ENCODE measurements at regions not wholly inside any gene's neighbourhood (a gene's known extent, or its start where the extent isn't known, plus 50 kb on each side); places are given as distances from the start of the nearest gene placed in this dataset.
A peak's percentile ranks its signal among the peaks of the same experiment; 100 is the strongest.

DNA sequence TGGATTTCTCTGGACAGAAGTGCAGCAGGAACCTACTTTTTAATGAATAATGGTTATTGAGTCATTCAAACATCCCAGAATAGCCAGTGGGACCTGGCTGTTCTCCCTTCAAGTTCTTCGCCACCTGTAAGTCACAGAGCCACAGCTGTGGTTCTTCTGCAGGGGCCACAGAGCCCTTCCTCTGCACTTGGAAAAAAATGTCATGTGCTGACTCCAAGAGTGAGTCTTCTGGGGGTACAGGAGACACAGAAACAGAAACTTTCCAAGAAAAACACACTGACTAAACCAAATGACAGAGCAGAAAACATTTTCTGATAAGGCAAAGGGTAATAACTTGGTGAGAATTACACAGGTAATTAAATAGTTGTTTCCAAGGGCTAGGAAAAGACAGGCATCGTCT lies 68.7 kb upstream of the FN1 start:
- DNase-seq (ENCODE audit: low read depth, low spot score), result no peak

DNA sequence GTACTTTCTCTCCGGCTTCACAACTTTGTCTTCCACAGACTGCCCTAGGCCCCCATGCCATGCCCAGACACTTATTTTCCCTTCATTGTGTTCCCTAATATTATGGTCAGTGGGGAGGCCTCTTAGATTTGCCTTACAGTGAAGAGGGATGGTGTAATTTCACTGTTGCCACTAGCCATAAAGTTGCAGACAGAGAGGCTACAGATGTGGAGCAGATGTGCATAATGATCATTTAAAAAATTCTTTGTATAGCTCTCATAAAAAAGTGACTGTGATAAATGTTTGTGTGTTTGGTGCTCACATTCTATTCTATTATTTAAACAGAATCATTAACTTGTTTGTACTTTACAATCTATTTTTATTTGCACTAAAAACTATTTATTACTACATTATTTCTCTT lies 67.5 kb upstream of the FN1 start:
- no peak for DNase-seq (ENCODE audit: low read depth, low spot score)
- no peak overlapping the region for H3K27ac ChIP-seq

More for the DNA sequence above, 68.7 kb upstream of the FN1 start:
- H3K27ac ChIP-seq, result no peak overlapping the region

GRCh38 chr2:215500466-215500865 lies 64.6 kb upstream of the FN1 start:
- no peak for DNase-seq (ENCODE audit: low read depth, low spot score)
- no peak overlapping the region for H3K27ac ChIP-seq

- no peak overlapping the region for H3K27ac ChIP-seq
- no peak for DNase-seq (ENCODE audit: low read depth, low spot score)
These were observed 63.5 kb upstream of the FN1 start for GRCh38 chr2:215499331-215499730.

- peak; percentile 40 for DNase-seq (ENCODE audit: low read depth, low spot score)
- peak overlapping the region; percentile 2 for H3K27ac ChIP-seq
These were observed 62.6 kb upstream of the FN1 start for GRCh38 chr2:215498431-215498830.

DNA sequence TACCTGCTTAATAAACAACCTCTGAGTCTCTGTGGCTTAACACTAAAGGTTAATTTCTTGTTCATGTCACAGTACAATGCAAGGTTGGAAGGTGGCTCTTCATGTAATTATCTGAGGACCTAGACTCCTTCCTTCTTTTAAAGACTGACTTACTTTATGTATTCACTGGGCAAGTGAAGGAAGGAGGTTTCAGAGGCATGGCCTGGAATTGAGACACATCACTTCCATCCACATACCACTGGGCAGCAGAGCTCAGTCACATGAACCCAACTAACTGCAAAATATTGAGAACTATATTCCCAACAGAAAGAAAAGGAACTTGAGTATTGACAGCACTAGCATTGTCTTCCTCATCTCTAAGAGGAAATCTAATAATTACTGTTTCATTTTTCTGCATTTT lies 57.5 kb upstream of the FN1 start:
- no peak overlapping the region for H3K27ac ChIP-seq
- no peak for DNase-seq (ENCODE audit: low read depth, low spot score)

DNA sequence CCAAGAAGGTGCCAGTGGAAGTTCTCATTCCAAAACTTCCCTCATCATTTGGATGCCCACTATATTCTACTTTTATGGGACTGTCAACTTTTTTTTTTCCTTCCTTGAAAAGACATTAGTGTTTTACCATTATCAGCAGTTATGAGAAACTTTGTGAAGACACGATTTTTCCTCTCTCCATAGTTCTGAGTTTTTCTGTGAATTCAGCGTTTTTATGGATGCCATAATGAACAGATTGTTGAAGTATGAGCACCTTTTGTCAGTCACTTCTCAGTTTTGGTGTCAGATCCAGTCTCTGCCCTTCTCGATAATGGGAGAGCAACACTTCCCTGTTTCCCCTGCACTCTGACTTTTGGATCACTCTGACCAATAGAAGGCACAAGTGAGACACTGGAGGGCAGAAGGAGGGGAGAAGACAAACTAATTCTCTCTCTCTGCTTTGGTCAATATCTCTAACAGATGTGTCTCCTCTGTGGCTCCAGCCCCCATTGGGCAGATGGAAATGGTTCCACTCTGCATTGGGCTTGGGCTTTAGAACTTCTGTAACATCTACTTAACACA lies 53.5 kb upstream of the FN1 start:
- DNase-seq (ENCODE audit: low read depth, low spot score), result no peak
- no peak overlapping the region for H3K27ac ChIP-seq

DNA sequence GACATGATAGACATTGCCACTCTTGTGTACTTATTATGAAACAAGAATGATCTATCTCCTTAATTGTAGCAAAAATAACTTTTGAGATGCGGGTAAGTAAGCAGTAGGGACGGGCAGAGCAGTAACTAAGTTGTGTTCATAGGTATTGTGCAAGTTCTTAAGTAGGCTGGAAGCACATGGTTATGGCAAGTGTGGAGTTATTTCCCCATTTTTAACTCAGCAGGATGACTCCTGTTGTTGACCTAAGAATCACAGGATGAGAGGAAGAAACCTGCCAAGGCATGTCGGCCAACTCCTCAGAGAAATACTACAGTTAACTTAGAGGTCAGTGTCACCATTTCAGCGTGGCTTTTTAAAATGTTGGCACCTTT lies 51.1 kb upstream of the FN1 start:
- peak; percentile 92 for DNase-seq (ENCODE audit: low read depth, low spot score)
- H3K27ac ChIP-seq, result peak overlapping the region; percentile 74

GRCh38 chr2:215486291-215487001 lies 50.6 kb upstream of the FN1 start:
- no peak for DNase-seq (ENCODE audit: low read depth, low spot score)
- peak overlapping the region; percentile 74 for H3K27ac ChIP-seq

Data from epithelial cell of prostate (primary cell).